ENCODE measurements at regions not wholly inside any gene's neighbourhood (a gene's known extent, or its start where the extent isn't known, plus 50 kb on each side); places are given as distances from the start of the nearest gene placed in this dataset.

GRCh38 chr1:68615312-68615711, 118.4 kb upstream of the DEPDC1 start:
- ChIA-PET CTCF (no interaction called here), POLR2A (no interaction called here)
- Histone ChIP-seq H3K4me3 (no peak overlapping the region), H3K9me3 (no peaks in the 10 kb centered on the region), H3K4me2 (no peak overlapping the region), H3K27ac (no peak overlapping the region), H3K4me1 (no peaks in the 10 kb centered on the region)
- FAIRE-seq: no peak
- DNase-seq (ENCODE audit: low read depth in 1 of 2, low spot score in 1 of 2): no peak
- WGBS (ENCODE audit: missing lambda C conversion rate): 13% methylated on average over 4 of the region's 4 CpGs
- TF ChIP-seq GATA3 (IDR thresholded peaks at IDR 0.05; ENCODE audit: borderline replicate concordance): no peak
- TF ChIP-seq HOXB13 (CRISPR knock-in tag; IDR thresholded peaks at IDR 0.05; ENCODE audit: low read depth): no peak
- TF ChIP-seq ATOH8 (CRISPR knock-in tag; IDR thresholded peaks at IDR 0.05; ENCODE audit: low read depth): no peak
- ATAC-seq: no peak

GRCh38 chr1:68617942-68618341, 121.1 kb upstream of the DEPDC1 start:
- FAIRE-seq (no peak), DNase-seq (ENCODE audit: low read depth in 1 of 2, low spot score in 1 of 2) (no peak), ATAC-seq (no peak)
- TF ChIP-seq MYC (IDR thresholded peaks at IDR 0.05; ENCODE audit: borderline replicate concordance, low read length) (no peak), HMGXB4 (CRISPR knock-in tag; IDR thresholded peaks at IDR 0.05; ENCODE audit: borderline replicate concordance) (no peak), CBX8 (IDR thresholded peaks at IDR 0.05) (no peak), MAZ (IDR thresholded peaks at IDR 0.05; ENCODE audit: borderline replicate concordance, low read depth, low read length) (no peak), HES2 (IDR thresholded peaks at IDR 0.05) (no peak), ATOH8 (CRISPR knock-in tag; IDR thresholded peaks at IDR 0.05; ENCODE audit: low read depth) (no peak), RARB (CRISPR knock-in tag; IDR thresholded peaks at IDR 0.05) (no peak), BHLHE40 (IDR thresholded peaks at IDR 0.05; ENCODE audit: low read depth, low read length) (no peak), JUN (IDR thresholded peaks at IDR 0.05) (no peak), ZNF302 (CRISPR knock-in tag; IDR thresholded peaks at IDR 0.05) (no peak), CHD2 (IDR thresholded peaks at IDR 0.05; ENCODE audit: low read length, partially characterized antibody) (no peak), PHF8 (IDR thresholded peaks at IDR 0.05; ENCODE audit: borderline replicate concordance, low read depth) (no peak)
- H3K4me2 ChIP-seq: no peak overlapping the region
- ChIA-PET POLR2A (no interaction called here), CTCF (no interaction called here)
- no peak overlapping the region for H3K4me3 ChIP-seq
- WGBS (ENCODE audit: missing lambda C conversion rate): 8% methylated on average over 1 of the region's 1 CpG
- H3K4me1 ChIP-seq: no peaks in the 10 kb centered on the region
- H3K27ac ChIP-seq: no peak overlapping the region
- peaks cover 6% of the 10 kb centered on the region; the same call in 1 of the 3 replicates for H3K9me3 ChIP-seq

- Histone ChIP-seq H3K27ac (no peak overlapping the region), H3K4me1 (peaks cover 14% of the 10 kb centered on the region; the same call in 2 of the 3 replicates), H3K4me2 (no peak overlapping the region), H3K9me3 (peaks cover 6% of the 10 kb centered on the region; the same call in 1 of the 3 replicates), H3K4me3 (no peak overlapping the region)
- no peak for ATAC-seq
- FAIRE-seq: no peak
- ChIA-PET POLR2A (no interaction called here), CTCF (no interaction called here)
- no peak for DNase-seq (ENCODE audit: low read depth in 1 of 2, low spot score in 1 of 2)
- TF ChIP-seq RAD21 (conservative IDR thresholded peaks at IDR 0.05 in 1 of 2, IDR thresholded peaks at IDR 0.05 in 1 of 2) (no peak), ZFP36 (IDR thresholded peaks at IDR 0.05; ENCODE audit: borderline replicate concordance, partially characterized antibody) (peak; percentile 95), E2F6 (IDR thresholded peaks at IDR 0.05; ENCODE audit: borderline replicate concordance, low read depth) (no peak), TFCP2L1 (CRISPR knock-in tag; IDR thresholded peaks at IDR 0.05) (no peak)
- 35% methylated on average over 1 of the region's 1 CpG for WGBS (ENCODE audit: missing lambda C conversion rate)
Observed at GRCh38 chr1:68620571-68620970, 123.7 kb upstream of the DEPDC1 start.

Data from A549 (cell line).